NCI-H1436 (cell line): ENCODE measurements at regions not wholly inside any gene's neighbourhood (a gene's known extent, or its start where the extent isn't known, plus 50 kb on each side); places are given as distances from the start of the nearest gene placed in this dataset.

Experiments used
- DNase-seq: peaks from one replicate; lab custom pipeline; 2025; lab: John Stamatoyannopoulos, UW

GRCh38 chr9:108186642-108187395 is 669.0 kb downstream of the ACTL7B start:
- DNase-seq: no peak

GRCh38 chr9:108185613-108186012 is 670.2 kb downstream of the ACTL7B start:
- no peak for DNase-seq

GRCh38 chr9:108184941-108185340 is 670.8 kb downstream of the ACTL7B start:
- no peak for DNase-seq

- no peak for DNase-seq
Measured at GRCh38 chr9:108184009-108184408, 671.8 kb downstream of the ACTL7B start.

GRCh38 chr9:108182950-108183381 is 672.8 kb downstream of the ACTL7B start:
- no peak for DNase-seq

- DNase-seq: no peak
Measured at GRCh38 chr9:108182270-108182669, 673.5 kb downstream of the ACTL7B start.

GRCh38 chr9:108181441-108181840 is 674.3 kb downstream of the ACTL7B start:
- DNase-seq: no peak

GRCh38 chr9:108180541-108180940 is 675.2 kb downstream of the ACTL7B start:
- DNase-seq: no peak

GRCh38 chr9:108178318-108178717 is 677.5 kb downstream of the ACTL7B start:
- no peak for DNase-seq

- no peak for DNase-seq
Measured at GRCh38 chr9:108168236-108168850, 678.8 kb upstream of the KLF4 start.

GRCh38 chr9:108167136-108167900 is 677.7 kb upstream of the KLF4 start:
- DNase-seq: no peak

GRCh38 chr9:108166519-108166918 is 677.0 kb upstream of the KLF4 start:
- no peak for DNase-seq

- DNase-seq: no peak
Measured at GRCh38 chr9:108163321-108164005, 673.9 kb upstream of the KLF4 start.

- DNase-seq: no peak
Measured at GRCh38 chr9:108162664-108163063, 673.1 kb upstream of the KLF4 start.

GRCh38 chr9:108161503-108161902 is 671.9 kb upstream of the KLF4 start:
- DNase-seq: no peak

GRCh38 chr9:108160706-108161355 is 671.3 kb upstream of the KLF4 start:
- DNase-seq: no peak

GRCh38 chr9:108160039-108160438 is 670.5 kb upstream of the KLF4 start:
- no peak for DNase-seq

- no peak for DNase-seq
Measured at GRCh38 chr9:108158236-108158995, 668.8 kb upstream of the KLF4 start.

GRCh38 chr9:108156270-108156998 is 666.9 kb upstream of the KLF4 start:
- DNase-seq: no peak

- DNase-seq: no peak
Measured at GRCh38 chr9:108153416-108153815, 663.8 kb upstream of the KLF4 start.
